ENCODE measurements at regions not wholly inside any gene's neighbourhood (a gene's known extent, or its start where the extent isn't known, plus 50 kb on each side); places are given as distances from the start of the nearest gene placed in this dataset.

DNA sequence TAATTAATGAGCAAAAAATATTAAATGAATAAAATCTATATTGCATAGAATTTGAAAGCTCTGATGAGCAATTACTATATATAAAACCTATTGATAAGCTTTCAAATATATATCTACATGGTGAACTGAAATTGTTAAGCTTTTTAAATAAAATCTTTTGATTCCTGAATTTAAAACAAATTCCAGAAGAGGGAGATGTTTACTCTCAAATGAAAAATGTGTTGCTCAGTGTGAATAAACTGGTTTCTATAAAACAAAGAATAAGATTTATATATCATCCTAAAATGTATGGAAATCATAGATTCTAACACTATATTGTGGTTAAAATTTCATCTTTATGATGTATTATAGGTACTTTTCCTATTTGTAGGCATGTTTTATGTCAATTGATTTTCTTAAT lies 171.5 kb upstream of the SLITRK6 start:
- Mint-ChIP-seq H3K27me3 (ENCODE audit: low read depth) (no peaks in the 10 kb centered on the region), H3K9me3 (no peaks in the 10 kb centered on the region), H3K27ac (no peak overlapping the region), H3K4me1 (peaks cover 10% of the 10 kb centered on the region), H3K36me3 (no peaks in the 10 kb centered on the region), H3K4me3 (no peak overlapping the region)
- no peak for DNase-seq (ENCODE audit: low spot score in 2 of 2, unreplicated experiment in 2 of 2)
- TF ChIP-seq, protein P1, sequence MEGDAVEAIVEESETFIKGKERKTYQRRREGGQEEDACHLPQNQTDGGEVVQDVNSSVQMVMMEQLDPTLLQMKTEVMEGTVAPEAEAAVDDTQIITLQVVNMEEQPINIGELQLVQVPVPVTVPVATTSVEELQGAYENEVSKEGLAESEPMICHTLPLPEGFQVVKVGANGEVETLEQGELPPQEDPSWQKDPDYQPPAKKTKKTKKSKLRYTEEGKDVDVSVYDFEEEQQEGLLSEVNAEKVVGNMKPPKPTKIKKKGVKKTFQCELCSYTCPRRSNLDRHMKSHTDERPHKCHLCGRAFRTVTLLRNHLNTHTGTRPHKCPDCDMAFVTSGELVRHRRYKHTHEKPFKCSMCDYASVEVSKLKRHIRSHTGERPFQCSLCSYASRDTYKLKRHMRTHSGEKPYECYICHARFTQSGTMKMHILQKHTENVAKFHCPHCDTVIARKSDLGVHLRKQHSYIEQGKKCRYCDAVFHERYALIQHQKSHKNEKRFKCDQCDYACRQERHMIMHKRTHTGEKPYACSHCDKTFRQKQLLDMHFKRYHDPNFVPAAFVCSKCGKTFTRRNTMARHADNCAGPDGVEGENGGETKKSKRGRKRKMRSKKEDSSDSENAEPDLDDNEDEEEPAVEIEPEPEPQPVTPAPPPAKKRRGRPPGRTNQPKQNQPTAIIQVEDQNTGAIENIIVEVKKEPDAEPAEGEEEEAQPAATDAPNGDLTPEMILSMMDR (IDR thresholded peaks at IDR 0.05; ENCODE audit: unreplicated experiment) = peak; percentile 23

DNA sequence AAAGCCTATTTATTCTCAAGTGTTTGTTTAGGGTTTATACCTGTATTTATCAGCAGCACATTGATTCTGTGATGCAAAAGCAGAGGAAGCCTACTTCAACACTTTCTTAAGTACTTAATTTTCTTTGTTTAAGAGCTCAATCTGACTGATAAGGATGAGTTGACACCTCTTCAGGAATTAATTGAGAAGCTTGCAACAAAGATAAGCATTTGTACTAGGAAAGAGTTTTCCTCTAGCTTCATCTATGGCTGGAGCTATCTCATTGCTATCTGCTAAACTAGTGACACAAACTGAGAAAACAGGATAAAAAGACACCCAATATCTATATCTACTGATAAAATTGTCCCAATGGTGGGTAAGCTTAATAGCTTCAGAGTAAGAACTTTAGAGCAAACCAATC lies 170.1 kb upstream of the SLITRK6 start:
- no peak for DNase-seq (ENCODE audit: low spot score in 2 of 2, unreplicated experiment in 2 of 2)
- TF ChIP-seq, protein P1 (IDR thresholded peaks at IDR 0.05; ENCODE audit: unreplicated experiment) = no peak
- no peaks in the 10 kb centered on the region for H3K36me3 Mint-ChIP-seq
- peaks cover 3% of the 10 kb centered on the region for H3K4me1 Mint-ChIP-seq
- H3K9me3 Mint-ChIP-seq = no peaks in the 10 kb centered on the region
- H3K27me3 Mint-ChIP-seq (ENCODE audit: low read depth) = no peaks in the 10 kb centered on the region
- H3K4me3 Mint-ChIP-seq = no peak overlapping the region
- no peak overlapping the region for H3K27ac Mint-ChIP-seq

DNA sequence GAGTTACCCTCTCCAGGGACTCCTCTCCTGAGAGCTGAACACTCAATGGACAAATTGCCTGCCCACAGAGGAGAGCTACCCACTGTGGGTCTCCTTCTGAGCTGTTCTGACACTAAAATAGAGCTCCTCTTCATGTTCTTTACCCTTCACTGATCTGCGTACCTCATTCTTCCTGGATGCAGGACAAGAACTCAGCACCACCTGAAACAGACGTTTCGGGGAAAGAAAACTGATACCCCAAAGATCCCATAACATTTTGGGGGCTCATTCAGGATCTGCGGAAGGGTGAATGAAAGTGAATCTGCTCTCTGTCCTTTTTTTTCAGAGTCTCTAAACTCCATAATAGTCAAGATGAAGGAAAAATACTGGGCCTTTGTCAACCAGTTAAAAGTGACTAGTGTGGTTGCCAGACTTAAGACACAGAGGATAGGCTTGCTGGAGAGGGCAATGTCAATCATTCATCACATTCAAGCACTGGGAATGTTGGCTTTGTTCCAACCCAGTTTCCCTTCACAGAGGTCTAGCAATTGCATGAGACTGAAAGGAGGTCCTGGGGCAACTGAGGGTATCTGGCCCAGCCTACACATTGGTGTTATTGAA lies 136.7 kb upstream of the SLITRK6 start:
- H3K36me3 Mint-ChIP-seq = peaks cover 2% of the 10 kb centered on the region
- no peaks in the 10 kb centered on the region for H3K4me1 Mint-ChIP-seq
- no peak overlapping the region for H3K27ac Mint-ChIP-seq
- H3K4me3 Mint-ChIP-seq = no peak overlapping the region
- TF ChIP-seq, protein P1 (IDR thresholded peaks at IDR 0.05; ENCODE audit: unreplicated experiment) = no peak
- DNase-seq (ENCODE audit: low spot score in 2 of 2, unreplicated experiment in 2 of 2) = no peak
- H3K9me3 Mint-ChIP-seq = peaks cover 32% of the 10 kb centered on the region
- H3K27me3 Mint-ChIP-seq (ENCODE audit: low read depth) = no peaks in the 10 kb centered on the region

DNA sequence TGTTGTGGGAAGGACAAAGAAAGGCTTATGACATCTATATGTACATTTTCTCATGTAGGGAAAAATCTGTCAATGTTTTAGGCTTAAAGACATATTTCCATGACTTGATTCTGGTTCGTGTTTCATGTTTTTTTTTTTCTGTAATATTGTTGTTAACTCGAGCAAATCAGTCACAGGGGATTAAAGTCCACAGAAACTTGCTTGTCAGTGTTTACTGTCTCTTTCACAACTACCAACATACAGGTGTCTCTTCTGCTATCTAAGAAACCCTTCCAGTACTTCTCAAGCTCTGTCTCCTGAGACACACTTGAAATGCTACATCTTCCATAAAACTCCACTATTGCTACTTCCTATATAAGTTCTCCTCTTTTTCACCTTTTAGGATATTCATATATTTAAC lies 130.9 kb upstream of the SLITRK6 start:
- TF ChIP-seq, protein P1 (IDR thresholded peaks at IDR 0.05; ENCODE audit: unreplicated experiment) = no peak
- H3K27ac Mint-ChIP-seq = no peak overlapping the region
- no peak overlapping the region for H3K4me3 Mint-ChIP-seq
- DNase-seq (ENCODE audit: low spot score in 2 of 2, unreplicated experiment in 2 of 2) = no peak
- H3K9me3 Mint-ChIP-seq = peaks cover 20% of the 10 kb centered on the region
- H3K27me3 Mint-ChIP-seq (ENCODE audit: low read depth) = no peaks in the 10 kb centered on the region
- no peaks in the 10 kb centered on the region for H3K36me3 Mint-ChIP-seq
- H3K4me1 Mint-ChIP-seq = no peaks in the 10 kb centered on the region

DNA sequence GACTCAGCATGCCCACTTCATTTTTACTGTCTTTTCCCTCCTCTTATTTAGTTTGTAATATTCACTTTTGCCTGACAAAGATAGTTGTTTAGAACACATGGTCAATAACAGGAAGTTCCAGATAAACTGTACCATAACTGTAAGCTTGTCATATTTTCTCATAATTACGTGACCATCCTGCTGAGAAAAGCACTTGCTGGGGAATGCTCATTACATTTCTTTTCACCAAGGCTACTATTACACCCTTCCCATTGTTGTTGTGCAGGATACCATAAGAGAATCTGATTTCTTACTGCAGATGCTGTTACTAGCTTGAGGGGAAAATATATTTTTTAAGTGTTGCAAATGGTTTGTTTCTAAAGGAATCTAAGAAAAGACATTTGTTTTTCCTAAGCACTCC lies 111.7 kb upstream of the SLITRK6 start:
- no peak for DNase-seq (ENCODE audit: low spot score in 2 of 2, unreplicated experiment in 2 of 2)
- Mint-ChIP-seq H3K27me3 (ENCODE audit: low read depth) (no peaks in the 10 kb centered on the region), H3K9me3 (peaks cover 27% of the 10 kb centered on the region), H3K27ac (no peak overlapping the region), H3K36me3 (peaks cover 4% of the 10 kb centered on the region), H3K4me3 (no peak overlapping the region), H3K4me1 (no peaks in the 10 kb centered on the region)
- TF ChIP-seq, protein P1 (IDR thresholded peaks at IDR 0.05; ENCODE audit: unreplicated experiment) = no peak

DNA sequence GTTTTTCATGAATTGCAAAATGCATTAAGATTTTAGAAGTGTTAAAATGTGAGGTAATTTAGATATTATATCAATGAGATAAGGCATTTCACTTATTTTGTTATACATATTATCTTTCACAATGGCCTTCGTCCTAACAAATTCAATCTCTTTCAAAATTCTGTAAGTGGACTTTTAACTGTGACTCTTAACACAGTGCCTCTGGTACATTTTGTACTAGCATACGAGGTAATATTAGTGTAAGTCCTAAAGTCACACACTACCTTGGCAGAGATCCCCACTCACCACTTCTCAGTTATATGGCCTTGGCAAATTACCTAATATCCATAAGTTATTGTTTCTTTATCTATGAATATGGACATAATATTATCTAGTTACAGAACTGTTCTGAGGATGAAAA lies 101.3 kb upstream of the SLITRK6 start:
- no peak for DNase-seq (ENCODE audit: low spot score in 2 of 2, unreplicated experiment in 2 of 2)
- no peaks in the 10 kb centered on the region for H3K27me3 Mint-ChIP-seq (ENCODE audit: low read depth)
- no peak overlapping the region for H3K27ac Mint-ChIP-seq
- H3K4me3 Mint-ChIP-seq = no peak overlapping the region
- H3K36me3 Mint-ChIP-seq = no peaks in the 10 kb centered on the region
- H3K9me3 Mint-ChIP-seq = no peaks in the 10 kb centered on the region
- no peaks in the 10 kb centered on the region for H3K4me1 Mint-ChIP-seq
- TF ChIP-seq, protein P1 (IDR thresholded peaks at IDR 0.05; ENCODE audit: unreplicated experiment) = no peak
